Tibial nerve (tissue), 4 donors: ENCODE measurements at regions not wholly inside any gene's neighbourhood (a gene's known extent, or its start where the extent isn't known, plus 50 kb on each side); places are given as distances from the start of the nearest gene placed in this dataset.

Experiments
- DNase-seq, 2 donors: peaks; one replicate each; pipeline ENCODE4 v3.0.0-alpha.2; 2019; ENCODE audit warnings: low spot score in 2 of 2
- H3K27ac ChIP-seq, 4 donors: fragments of 200-600 bp; sonication (generic) in 3 of 4; one replicate each; pipeline ENCODE4 v1.5.1; 2017 to 2019; ENCODE audit warnings: mild to moderate bottlenecking in 1 of 4
- H3K27me3 ChIP-seq, 2 donors: fragments of 200-600 bp; sonication (generic) in 1 of 2; one replicate each; pipeline versions ENCODE4 v1.5.1 to v1.6.0; 2017 to 2019
- H3K36me3 ChIP-seq, 3 donors: fragments of 200-600 bp; sonication (generic); one replicate each; pipeline ENCODE4 v1.5.1; 2018 to 2019
- H3K4me1 ChIP-seq, 4 donors: fragments of 200-600 bp; sonication (generic) in 3 of 4; one replicate each; pipeline ENCODE4 v1.5.1; 2017 to 2019
- H3K4me3 ChIP-seq, 4 donors: fragments of 200-600 bp; sonication (generic) in 3 of 4; one replicate each; pipeline ENCODE4 v1.5.1; 2017 to 2019; ENCODE audit warnings: mild to moderate bottlenecking in 1 of 4, moderate library complexity in 1 of 4
- H3K9me3 ChIP-seq, 4 donors: fragments of 200-600 bp; sonication (generic) in 3 of 4; one replicate each; pipeline ENCODE4 v1.5.1; 2017 to 2019
- EP300 ChIP-seq, 2 donors: sonication (generic); formaldehyde crosslinking; IDR thresholded peaks; one replicate each; pipeline ENCODE4 v1.6.1; 2017; ENCODE audit warnings: antibody characterized with exemption in 2 of 2, mild to moderate bottlenecking in 1 of 2
- POLR2A ChIP-seq, 2 donors: fragments of 450-650 bp; IDR thresholded peaks; one replicate each; pipeline ENCODE4 v1.6.1; 2017; ENCODE audit warnings: antibody characterized with exemption in 2 of 2, mild to moderate bottlenecking in 2 of 2, moderate library complexity in 2 of 2
- WGBS, 2 donors: methylation state at CpG; one replicate each; pipeline ENCODE4 v1.1.5; 2018; 5-methylcytosine and 5-hydroxymethylcytosine counted together
- TF ChIP-seq, protein P1 (sequence below), 5 experiments: fragments of 200-600 bp in 3 of 5; fragments of 450-650 bp in 2 of 5; sonication (generic) in 3 of 5; IDR thresholded peaks; one replicate each; pipeline ENCODE4 v1.5.1; 2016 to 2019; ENCODE audit warnings: antibody characterized with exemption in 5 of 5, mild to moderate bottlenecking in 3 of 5, moderate library complexity in 2 of 5

DNA sequence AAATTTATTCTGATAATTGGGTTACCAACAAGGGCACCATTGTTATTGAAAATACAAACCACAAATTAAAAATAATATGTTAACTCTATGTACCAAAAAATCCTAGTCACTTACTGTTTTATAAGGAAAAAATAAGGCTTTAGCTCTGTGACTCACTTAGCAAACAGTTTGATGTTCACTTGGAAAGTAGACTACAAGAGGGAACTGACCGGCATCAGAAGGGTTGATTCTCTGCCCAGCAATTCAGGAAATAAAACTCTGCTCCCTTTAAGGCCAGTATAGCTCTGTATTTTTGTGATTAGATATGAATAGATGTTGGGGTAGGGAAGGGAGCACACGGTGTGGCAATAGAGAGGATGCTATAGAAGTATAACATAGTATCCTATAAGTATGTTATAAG is 671.3 kb downstream of the LRRC70 start:
- no peak for DNase-seq
- H3K27ac ChIP-seq = no peak overlapping the region
- no peaks in the 10 kb centered on the region for H3K36me3 ChIP-seq
- H3K4me1 ChIP-seq = no peaks in the 10 kb centered on the region
- WGBS, 2 donors = 84 to 86% methylated on average over 2 of the region's 2 CpGs
- TF ChIP-seq POLR2A (IDR thresholded peaks at IDR 0.05) = no peak
- TF ChIP-seq, protein P1, sequence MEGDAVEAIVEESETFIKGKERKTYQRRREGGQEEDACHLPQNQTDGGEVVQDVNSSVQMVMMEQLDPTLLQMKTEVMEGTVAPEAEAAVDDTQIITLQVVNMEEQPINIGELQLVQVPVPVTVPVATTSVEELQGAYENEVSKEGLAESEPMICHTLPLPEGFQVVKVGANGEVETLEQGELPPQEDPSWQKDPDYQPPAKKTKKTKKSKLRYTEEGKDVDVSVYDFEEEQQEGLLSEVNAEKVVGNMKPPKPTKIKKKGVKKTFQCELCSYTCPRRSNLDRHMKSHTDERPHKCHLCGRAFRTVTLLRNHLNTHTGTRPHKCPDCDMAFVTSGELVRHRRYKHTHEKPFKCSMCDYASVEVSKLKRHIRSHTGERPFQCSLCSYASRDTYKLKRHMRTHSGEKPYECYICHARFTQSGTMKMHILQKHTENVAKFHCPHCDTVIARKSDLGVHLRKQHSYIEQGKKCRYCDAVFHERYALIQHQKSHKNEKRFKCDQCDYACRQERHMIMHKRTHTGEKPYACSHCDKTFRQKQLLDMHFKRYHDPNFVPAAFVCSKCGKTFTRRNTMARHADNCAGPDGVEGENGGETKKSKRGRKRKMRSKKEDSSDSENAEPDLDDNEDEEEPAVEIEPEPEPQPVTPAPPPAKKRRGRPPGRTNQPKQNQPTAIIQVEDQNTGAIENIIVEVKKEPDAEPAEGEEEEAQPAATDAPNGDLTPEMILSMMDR (IDR thresholded peaks at IDR 0.05) = no peak
- no peak for TF ChIP-seq EP300 (IDR thresholded peaks at IDR 0.05)
- no peaks in the 10 kb centered on the region for H3K9me3 ChIP-seq
- no peak overlapping the region for H3K4me3 ChIP-seq
- H3K27me3 ChIP-seq = no peaks in the 10 kb centered on the region

DNA sequence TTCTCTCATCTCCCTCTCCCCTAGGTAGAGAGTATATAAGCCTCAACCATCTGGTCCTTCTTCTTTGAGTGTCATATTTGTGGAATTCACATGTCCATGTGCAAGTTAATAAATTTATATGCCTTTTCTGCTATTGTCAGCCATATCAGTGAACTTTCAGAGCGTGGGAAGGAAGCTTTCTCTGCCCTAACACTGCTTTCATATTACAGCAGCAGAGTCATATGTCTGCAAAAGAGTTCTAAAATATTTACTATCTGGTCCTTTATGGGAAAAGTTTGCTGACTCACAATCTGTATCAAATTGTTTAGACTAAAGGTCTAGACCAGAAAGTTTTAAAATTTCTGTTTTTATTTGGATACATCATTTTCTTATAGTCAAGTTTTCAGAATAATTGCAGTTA is 669.0 kb downstream of the LRRC70 start:
- Histone ChIP-seq H3K4me3 (no peak overlapping the region), H3K27ac (no peak overlapping the region), H3K36me3 (no peaks in the 10 kb centered on the region), H3K4me1 (no peaks in the 10 kb centered on the region), H3K27me3 (no peaks in the 10 kb centered on the region), H3K9me3 (no peaks in the 10 kb centered on the region)
- no peak for DNase-seq
- 56 to 64% methylated on average over 1 of the region's 1 CpG for WGBS, 2 donors
- TF ChIP-seq POLR2A (IDR thresholded peaks at IDR 0.05) (no peak), EP300 (IDR thresholded peaks at IDR 0.05) (no peak)
- TF ChIP-seq, protein P1 (IDR thresholded peaks at IDR 0.05) = no peak

DNA sequence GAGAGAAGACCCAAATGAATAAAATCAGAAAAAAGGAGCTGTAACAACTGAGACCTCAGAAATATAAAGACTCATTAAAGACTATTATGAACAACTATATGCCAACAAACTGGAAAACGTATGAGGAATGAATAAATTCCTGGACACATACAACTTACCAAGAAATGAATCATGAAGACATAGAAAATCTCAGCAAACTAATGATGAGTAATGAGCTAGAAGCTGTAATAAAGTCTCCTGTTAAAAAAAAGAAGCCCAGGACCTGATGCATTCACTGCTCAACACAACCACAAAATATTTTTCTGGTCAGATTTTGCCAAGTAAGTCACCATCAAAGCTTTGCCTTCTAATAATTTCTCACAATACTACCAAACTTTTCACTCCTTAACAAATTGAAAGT is 666.7 kb downstream of the LRRC70 start:
- DNase-seq = no peak
- no peak for TF ChIP-seq POLR2A (IDR thresholded peaks at IDR 0.05)
- TF ChIP-seq, protein P1 (IDR thresholded peaks at IDR 0.05) = no peak
- TF ChIP-seq EP300 (IDR thresholded peaks at IDR 0.05) = no peak
- Histone ChIP-seq H3K36me3 (no peaks in the 10 kb centered on the region), H3K9me3 (no peaks in the 10 kb centered on the region), H3K4me3 (no peak overlapping the region), H3K27ac (no peak overlapping the region), H3K27me3 (no peaks in the 10 kb centered on the region), H3K4me1 (no peaks in the 10 kb centered on the region)
- WGBS, 2 donors = 74 to 75% methylated on average over 1 of the region's 1 CpG

DNA sequence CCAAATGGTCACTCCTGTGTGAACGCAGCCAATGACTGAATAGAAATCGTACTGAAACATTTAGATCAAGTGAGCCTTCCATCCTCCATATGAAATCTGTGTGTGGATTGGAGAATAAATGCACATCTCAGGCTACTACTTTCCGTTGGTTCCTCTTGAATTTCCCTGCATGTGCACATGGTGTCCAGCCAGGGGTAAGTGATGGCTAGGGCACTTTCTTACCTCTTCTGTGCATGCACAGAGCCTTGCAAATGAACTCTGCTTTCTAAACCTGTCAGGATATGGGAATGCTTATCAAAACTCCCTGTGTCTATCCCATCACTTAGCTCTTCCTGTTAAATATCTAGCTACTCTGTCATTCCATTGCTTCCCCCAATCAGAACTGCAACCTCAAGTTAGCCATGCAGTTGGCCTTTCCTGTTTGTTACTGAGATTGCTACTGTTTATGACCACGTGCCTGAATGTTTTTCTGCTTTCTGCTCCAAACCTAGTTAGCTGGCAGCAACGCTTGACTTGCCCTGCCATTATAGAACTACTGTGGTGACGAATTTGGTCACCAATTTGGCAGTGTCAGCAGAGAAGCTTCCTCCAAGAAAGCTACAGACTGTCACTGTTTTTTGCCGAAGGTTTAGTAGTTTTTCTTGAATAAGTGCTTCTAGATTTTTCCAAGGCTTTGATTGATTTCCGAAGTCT is 661.6 kb downstream of the LRRC70 start:
- H3K27ac ChIP-seq = no peak overlapping the region
- no peaks in the 10 kb centered on the region for H3K36me3 ChIP-seq
- no peak for DNase-seq
- H3K4me3 ChIP-seq = no peak overlapping the region
- H3K4me1 ChIP-seq = no peaks in the 10 kb centered on the region
- no peaks in the 10 kb centered on the region for H3K27me3 ChIP-seq
- TF ChIP-seq, protein P1 (IDR thresholded peaks at IDR 0.05) = no peak
- TF ChIP-seq POLR2A (IDR thresholded peaks at IDR 0.05) = no peak
- TF ChIP-seq EP300 (IDR thresholded peaks at IDR 0.05) = no peak
- H3K9me3 ChIP-seq = no peaks in the 10 kb centered on the region
- WGBS, 2 donors = 75% methylated on average over 8 of the region's 8 CpGs

DNA sequence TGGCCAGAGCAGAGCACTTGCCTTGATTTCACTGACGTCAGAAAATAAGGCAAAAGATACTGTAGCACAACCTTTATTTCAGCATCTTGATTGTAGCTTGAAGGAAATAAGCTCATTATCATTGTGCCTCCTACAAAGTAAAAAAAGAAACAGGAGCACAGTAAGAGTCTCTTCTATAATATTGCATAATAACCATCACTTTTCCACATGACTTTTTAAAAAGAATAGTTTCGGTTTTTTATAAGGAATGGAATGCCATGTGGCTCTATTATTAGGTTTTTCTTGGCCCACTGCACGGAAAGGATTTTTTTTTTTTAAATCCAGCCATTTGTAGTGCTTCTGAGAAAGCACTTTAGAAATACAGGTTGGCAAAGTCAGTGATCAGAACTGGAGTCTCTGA is 655.3 kb downstream of the LRRC70 start:
- peak overlapping the region in 1 of 4 donors; percentile 18 for H3K27ac ChIP-seq
- WGBS, 2 donors = 8 to 18% methylated on average over 3 of the region's 3 CpGs

More for the DNA sequence above, 655.3 kb downstream of the LRRC70 start:
- no peak for DNase-seq
- Histone ChIP-seq H3K36me3 (no peaks in the 10 kb centered on the region), H3K9me3 (no peaks in the 10 kb centered on the region), H3K27me3 (no peaks in the 10 kb centered on the region), H3K4me3 (no peak overlapping the region), H3K4me1 (peaks cover 0 to 15% (median 0%) of the 10 kb centered on the region in 4 donors)
- TF ChIP-seq, protein P1 (IDR thresholded peaks at IDR 0.05) = no peak
- TF ChIP-seq EP300 (IDR thresholded peaks at IDR 0.05) (no peak), POLR2A (IDR thresholded peaks at IDR 0.05) (no peak)
